ENCODE measurements at regions not wholly inside any gene's neighbourhood (a gene's known extent, or its start where the extent isn't known, plus 50 kb on each side); places are given as distances from the start of the nearest gene placed in this dataset.

DNA sequence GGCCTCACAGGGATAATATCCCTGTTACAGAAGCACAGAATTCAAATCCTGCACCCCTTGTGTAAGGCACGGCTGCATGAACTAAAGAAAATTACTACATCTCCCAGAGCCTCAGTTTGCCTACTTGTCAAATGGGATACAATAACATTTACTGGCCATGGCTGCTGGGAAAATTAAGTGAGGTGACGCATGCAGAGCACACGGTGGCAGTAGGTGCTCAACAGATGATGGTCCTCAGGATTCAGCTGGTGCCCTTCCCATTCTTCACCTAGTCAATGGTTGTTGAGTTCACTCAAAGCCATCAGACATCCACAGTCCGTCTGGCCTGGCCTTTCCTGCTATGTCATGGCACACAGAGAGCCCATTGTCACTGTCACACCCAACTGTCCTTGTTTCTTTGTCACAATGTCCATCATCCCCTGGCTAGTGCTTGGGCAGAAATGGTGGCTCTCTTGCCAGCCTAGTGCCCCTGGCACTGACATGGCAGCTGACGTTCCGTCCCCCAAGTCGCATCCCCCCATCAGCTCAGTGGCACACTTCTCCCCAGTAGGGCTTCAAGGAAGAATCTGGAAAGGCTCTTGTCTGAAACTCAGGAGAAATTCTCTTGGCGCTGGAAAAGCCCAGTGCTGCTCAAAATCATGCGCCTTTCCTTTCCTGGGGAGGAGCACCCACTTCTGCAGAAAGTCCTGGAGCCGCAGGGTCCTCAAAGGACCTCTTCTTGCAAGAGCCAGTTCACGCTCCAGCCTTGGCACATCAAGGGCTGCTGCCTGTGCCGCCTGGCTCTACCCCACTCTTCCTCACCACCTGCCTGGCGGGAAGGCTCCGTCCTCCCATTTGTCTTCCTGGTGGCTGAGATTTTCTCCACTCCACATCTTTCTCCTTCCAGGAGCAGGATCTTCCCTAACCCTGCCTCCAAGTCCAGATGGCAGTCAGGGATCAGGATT, 55.9 kb upstream of the SLC66A3 start:
- TF ChIP-seq, protein P1, sequence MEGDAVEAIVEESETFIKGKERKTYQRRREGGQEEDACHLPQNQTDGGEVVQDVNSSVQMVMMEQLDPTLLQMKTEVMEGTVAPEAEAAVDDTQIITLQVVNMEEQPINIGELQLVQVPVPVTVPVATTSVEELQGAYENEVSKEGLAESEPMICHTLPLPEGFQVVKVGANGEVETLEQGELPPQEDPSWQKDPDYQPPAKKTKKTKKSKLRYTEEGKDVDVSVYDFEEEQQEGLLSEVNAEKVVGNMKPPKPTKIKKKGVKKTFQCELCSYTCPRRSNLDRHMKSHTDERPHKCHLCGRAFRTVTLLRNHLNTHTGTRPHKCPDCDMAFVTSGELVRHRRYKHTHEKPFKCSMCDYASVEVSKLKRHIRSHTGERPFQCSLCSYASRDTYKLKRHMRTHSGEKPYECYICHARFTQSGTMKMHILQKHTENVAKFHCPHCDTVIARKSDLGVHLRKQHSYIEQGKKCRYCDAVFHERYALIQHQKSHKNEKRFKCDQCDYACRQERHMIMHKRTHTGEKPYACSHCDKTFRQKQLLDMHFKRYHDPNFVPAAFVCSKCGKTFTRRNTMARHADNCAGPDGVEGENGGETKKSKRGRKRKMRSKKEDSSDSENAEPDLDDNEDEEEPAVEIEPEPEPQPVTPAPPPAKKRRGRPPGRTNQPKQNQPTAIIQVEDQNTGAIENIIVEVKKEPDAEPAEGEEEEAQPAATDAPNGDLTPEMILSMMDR (IDR thresholded peaks at IDR 0.05): no peak
- TF ChIP-seq POLR2A (IDR thresholded peaks at IDR 0.05) (no peak), EP300 (IDR thresholded peaks at IDR 0.05) (no peak)

Data from ovary (tissue), 3 donors.